ENCODE measurements at regions not wholly inside any gene's neighbourhood (a gene's known extent, or its start where the extent isn't known, plus 50 kb on each side); places are given as distances from the start of the nearest gene placed in this dataset.

DNA sequence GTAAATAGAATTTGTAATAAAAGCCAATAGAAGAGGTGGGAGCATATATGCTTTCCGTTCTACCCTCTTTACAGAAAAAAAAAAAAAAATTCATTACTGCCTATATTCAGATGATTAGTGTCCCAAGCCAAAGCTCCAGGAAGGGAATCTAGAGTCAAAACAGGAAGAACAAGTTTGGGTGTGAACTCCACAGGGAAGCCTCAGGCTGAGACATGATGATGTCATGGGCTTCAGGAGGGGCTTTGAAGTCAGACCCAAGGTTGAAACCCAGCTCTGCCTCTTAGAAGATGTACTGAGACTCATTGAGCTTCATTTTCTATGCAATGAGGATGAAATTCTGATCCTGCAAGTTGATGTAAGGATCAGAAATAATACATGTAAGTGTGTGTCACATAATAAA is 250.0 kb upstream of the ADGRL2 start:
- H3K27me3 Mint-ChIP-seq (ENCODE audit: unreplicated experiment) = peaks cover 12% of the 10 kb centered on the region
- peaks cover 2% of the 10 kb centered on the region for H3K4me1 Mint-ChIP-seq (ENCODE audit: unreplicated experiment)
- H3K36me3 Mint-ChIP-seq (ENCODE audit: unreplicated experiment) = no peaks in the 10 kb centered on the region
- no peak overlapping the region for H3K4me3 Mint-ChIP-seq (ENCODE audit: unreplicated experiment)
- H3K9me3 Mint-ChIP-seq (ENCODE audit: unreplicated experiment) = no peaks in the 10 kb centered on the region
- TF ChIP-seq CTCF (IDR thresholded peaks at IDR 0.05) = no peak
- H3K27ac Mint-ChIP-seq (ENCODE audit: unreplicated experiment) = no peak overlapping the region
- no peak for DNase-seq (ENCODE audit: extremely low spot score, unreplicated experiment)

DNA sequence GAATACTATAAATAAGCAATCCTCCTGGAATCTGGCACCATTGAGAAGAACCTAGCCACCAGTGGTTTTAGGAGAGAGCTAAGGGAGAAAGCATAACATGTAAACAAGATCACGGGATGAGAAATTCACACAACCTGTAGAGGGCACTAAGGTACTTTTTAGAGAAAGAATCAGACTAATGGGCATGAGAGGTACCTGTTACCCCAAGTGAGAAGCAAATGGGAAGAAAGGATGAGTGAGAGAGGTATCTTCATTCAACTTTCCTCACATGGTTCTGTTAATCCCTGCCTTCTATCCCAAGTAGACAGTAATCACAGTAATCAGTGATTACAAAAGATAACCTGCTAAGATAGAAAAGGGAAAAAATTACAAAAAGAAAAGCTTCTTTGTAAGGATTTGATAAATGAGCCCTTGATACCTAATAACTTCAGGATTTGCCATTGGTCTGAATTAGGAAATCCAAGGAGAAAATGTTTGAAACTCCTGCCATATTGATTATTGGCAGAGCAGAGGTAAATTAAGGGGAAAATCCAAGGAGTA is 251.1 kb upstream of the ADGRL2 start:
- H3K27ac Mint-ChIP-seq (ENCODE audit: unreplicated experiment) = no peak overlapping the region
- H3K4me1 Mint-ChIP-seq (ENCODE audit: unreplicated experiment) = peaks cover 2% of the 10 kb centered on the region
- peak; percentile 65 for TF ChIP-seq CTCF (IDR thresholded peaks at IDR 0.05)
- peaks cover 12% of the 10 kb centered on the region for H3K27me3 Mint-ChIP-seq (ENCODE audit: unreplicated experiment)
- DNase-seq (ENCODE audit: extremely low spot score, unreplicated experiment) = no peak
- H3K4me3 Mint-ChIP-seq (ENCODE audit: unreplicated experiment) = no peak overlapping the region
- no peaks in the 10 kb centered on the region for H3K36me3 Mint-ChIP-seq (ENCODE audit: unreplicated experiment)
- H3K9me3 Mint-ChIP-seq (ENCODE audit: unreplicated experiment) = no peaks in the 10 kb centered on the region

- Mint-ChIP-seq H3K27me3 (ENCODE audit: unreplicated experiment) (peaks cover 12% of the 10 kb centered on the region), H3K4me3 (ENCODE audit: unreplicated experiment) (no peak overlapping the region), H3K4me1 (ENCODE audit: unreplicated experiment) (peaks cover 2% of the 10 kb centered on the region), H3K27ac (ENCODE audit: unreplicated experiment) (no peak overlapping the region), H3K36me3 (ENCODE audit: unreplicated experiment) (no peaks in the 10 kb centered on the region), H3K9me3 (ENCODE audit: unreplicated experiment) (no peaks in the 10 kb centered on the region)
- no peak for DNase-seq (ENCODE audit: extremely low spot score, unreplicated experiment)
- no peak for TF ChIP-seq CTCF (IDR thresholded peaks at IDR 0.05)
Measured at GRCh38 chr1:81548918-81549587, 251.7 kb upstream of the ADGRL2 start.

DNA sequence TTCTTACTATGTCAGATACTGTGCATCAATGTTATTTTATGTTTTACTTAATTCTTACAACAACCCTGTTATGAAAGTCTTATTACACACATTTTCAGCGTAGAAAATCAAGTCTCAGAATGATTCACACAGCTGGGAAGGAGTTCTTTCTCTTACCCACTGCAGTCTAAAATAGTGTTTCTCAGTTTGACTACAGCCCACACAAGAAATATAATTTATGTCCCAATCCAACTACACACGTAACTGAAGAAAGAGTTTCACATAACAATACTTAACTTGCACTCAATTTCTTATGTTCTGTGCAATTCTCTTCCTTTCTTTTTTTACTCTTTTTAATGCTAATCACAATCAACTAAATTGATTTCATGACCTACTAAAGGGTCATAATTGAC is 252.8 kb upstream of the ADGRL2 start:
- Mint-ChIP-seq H3K4me1 (ENCODE audit: unreplicated experiment) (peaks cover 2% of the 10 kb centered on the region), H3K27me3 (ENCODE audit: unreplicated experiment) (peaks cover 12% of the 10 kb centered on the region), H3K36me3 (ENCODE audit: unreplicated experiment) (no peaks in the 10 kb centered on the region), H3K4me3 (ENCODE audit: unreplicated experiment) (no peak overlapping the region), H3K27ac (ENCODE audit: unreplicated experiment) (no peak overlapping the region), H3K9me3 (ENCODE audit: unreplicated experiment) (no peaks in the 10 kb centered on the region)
- TF ChIP-seq CTCF (IDR thresholded peaks at IDR 0.05) = no peak
- no peak for DNase-seq (ENCODE audit: extremely low spot score, unreplicated experiment)

DNA sequence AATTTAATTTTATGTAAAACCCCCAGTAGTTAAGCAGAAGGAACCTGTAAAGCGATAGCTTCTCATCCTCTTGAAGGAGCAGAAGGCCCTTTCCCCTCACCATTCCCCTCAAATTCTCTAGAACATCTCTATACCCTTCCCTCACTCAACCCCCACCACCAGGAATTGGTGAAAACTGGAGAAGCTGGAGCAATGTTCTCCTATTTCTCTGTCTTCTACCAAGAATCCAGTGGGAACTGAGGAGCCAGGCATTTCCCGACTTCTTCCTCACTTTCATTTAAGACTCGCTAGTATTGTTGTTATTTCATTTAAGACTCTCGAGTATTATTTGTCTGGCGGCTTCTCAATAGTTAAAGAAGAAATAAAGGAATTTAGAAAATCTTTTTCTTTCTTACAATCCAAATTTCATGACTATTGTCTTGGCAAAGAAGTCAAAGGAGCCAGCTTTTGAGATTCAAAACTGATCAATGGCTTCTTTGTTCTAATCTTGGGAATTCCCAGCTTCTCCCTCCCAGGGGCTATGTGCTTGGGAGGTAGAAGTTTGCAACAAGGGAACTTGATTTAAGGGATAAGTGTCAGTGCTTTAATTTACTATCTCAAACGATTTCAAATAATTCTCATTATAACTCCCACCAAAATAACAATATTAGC is 253.3 kb upstream of the ADGRL2 start:
- Mint-ChIP-seq H3K4me3 (ENCODE audit: unreplicated experiment) (no peak overlapping the region), H3K36me3 (ENCODE audit: unreplicated experiment) (no peaks in the 10 kb centered on the region), H3K27ac (ENCODE audit: unreplicated experiment) (no peak overlapping the region), H3K27me3 (ENCODE audit: unreplicated experiment) (peaks cover 12% of the 10 kb centered on the region), H3K9me3 (ENCODE audit: unreplicated experiment) (no peaks in the 10 kb centered on the region), H3K4me1 (ENCODE audit: unreplicated experiment) (peaks cover 2% of the 10 kb centered on the region)
- no peak for DNase-seq (ENCODE audit: extremely low spot score, unreplicated experiment)
- no peak for TF ChIP-seq CTCF (IDR thresholded peaks at IDR 0.05)
